COR-L47 (cell line): ENCODE measurements at regions not wholly inside any gene's neighbourhood (a gene's known extent, or its start where the extent isn't known, plus 50 kb on each side); places are given as distances from the start of the nearest gene placed in this dataset.
"Not testable (repeated sequence)": the region's sequence is repeated elsewhere in the genome, so short reads cannot be mapped to it uniquely, and the experiment has no call there.

ENCODE experiments used
- DNase-seq: peaks from one replicate; lab custom pipeline; 2025; lab: John Stamatoyannopoulos, UW

- no peak for DNase-seq
These were observed 97.5 kb downstream of the RGS2 start for GRCh38 chr1:192906334-192906733.

GRCh38 chr1:192907545-192908243 lies 98.9 kb downstream of the RGS2 start:
- DNase-seq, result no peak

- not testable (repeated sequence) for DNase-seq
These were observed 103.2 kb downstream of the RGS2 start for GRCh38 chr1:192911896-192912656.

- DNase-seq, result no peak
These were observed 104.8 kb downstream of the RGS2 start for GRCh38 chr1:192913683-192914082.

GRCh38 chr1:192914092-192914491 lies 105.3 kb downstream of the RGS2 start:
- no peak for DNase-seq

- no peak for DNase-seq
These were observed 105.9 kb downstream of the RGS2 start for GRCh38 chr1:192914696-192915095.

- DNase-seq, result no peak
These were observed 107.2 kb downstream of the RGS2 start for GRCh38 chr1:192916021-192916420.

- DNase-seq, result no peak
These were observed 109.4 kb downstream of the RGS2 start for GRCh38 chr1:192918259-192918658.

GRCh38 chr1:192920412-192920811 lies 111.6 kb downstream of the RGS2 start:
- DNase-seq, result no peak

GRCh38 chr1:192925609-192926008 lies 116.8 kb downstream of the RGS2 start:
- no peak for DNase-seq

- DNase-seq, result no peak
These were observed 117.9 kb downstream of the RGS2 start for GRCh38 chr1:192926736-192927135.

GRCh38 chr1:192927496-192927895 lies 118.7 kb downstream of the RGS2 start:
- no peak for DNase-seq

- DNase-seq, result no peak
These were observed 120.8 kb downstream of the RGS2 start for GRCh38 chr1:192929597-192929996.

- no peak for DNase-seq
These were observed 124.9 kb downstream of the RGS2 start for GRCh38 chr1:192933744-192934143.

- DNase-seq, result no peak
These were observed 122.7 kb downstream of the UCHL5 start for GRCh38 chr1:192936313-192937018.

- no peak for DNase-seq
These were observed 122.0 kb downstream of the UCHL5 start for GRCh38 chr1:192937128-192937527.

GRCh38 chr1:192939440-192939839 lies 119.7 kb downstream of the UCHL5 start:
- DNase-seq, result no peak

- DNase-seq, result no peak
These were observed 118.5 kb downstream of the UCHL5 start for GRCh38 chr1:192940658-192941057.

- DNase-seq, result no peak
These were observed 117.3 kb downstream of the UCHL5 start for GRCh38 chr1:192941722-192942411.

GRCh38 chr1:192943108-192943507 lies 116.1 kb downstream of the UCHL5 start:
- DNase-seq, result no peak

- DNase-seq, result no peak
These were observed 115.6 kb downstream of the UCHL5 start for GRCh38 chr1:192943522-192943921.

- DNase-seq, result no peak
These were observed 113.6 kb downstream of the UCHL5 start for GRCh38 chr1:192945390-192946130.
